AG10803 (cell line): ENCODE measurements at regions not wholly inside any gene's neighbourhood (a gene's known extent, or its start where the extent isn't known, plus 50 kb on each side); places are given as distances from the start of the nearest gene placed in this dataset.

Experiments
- DNase-seq: peaks from one replicate; pipeline ENCODE4 v3.0.0; 2010; ENCODE audit warnings: low read depth
- H3K4me3 ChIP-seq: 2 replicates; pipeline ENCODE4 v1.5.1; 2011; ENCODE audit warnings: mild to moderate bottlenecking, low read length, control low read depth
- CTCF ChIP-seq: conservative IDR thresholded peaks from 2 replicates; pipeline ENCODE4 v1.5.1; 2011; ENCODE audit warnings: mild to moderate bottlenecking, low read length, control low read depth, inconsistent platforms

DNA sequence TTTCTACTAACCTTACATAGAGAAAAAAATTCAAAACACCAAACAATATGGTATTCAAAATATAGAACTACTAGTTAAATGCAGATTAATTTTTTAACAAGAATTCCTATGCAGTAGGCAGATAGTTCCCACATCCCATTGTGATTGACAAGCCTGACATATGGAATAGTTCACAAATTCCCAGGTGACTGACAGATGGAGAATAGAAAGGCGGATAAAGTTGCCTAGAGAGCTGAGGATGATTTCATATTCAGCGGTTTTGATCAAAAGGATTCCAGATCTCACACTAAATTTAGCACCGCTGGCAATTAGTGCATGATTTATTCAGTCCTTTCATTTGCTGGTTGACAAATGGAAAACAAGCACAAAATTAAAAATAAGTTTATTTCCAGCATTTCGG lies 733.7 kb upstream of the POU3F3 start:
- no peak for TF ChIP-seq CTCF
- H3K4me3 ChIP-seq = no peak overlapping the region
- no peak for DNase-seq

DNA sequence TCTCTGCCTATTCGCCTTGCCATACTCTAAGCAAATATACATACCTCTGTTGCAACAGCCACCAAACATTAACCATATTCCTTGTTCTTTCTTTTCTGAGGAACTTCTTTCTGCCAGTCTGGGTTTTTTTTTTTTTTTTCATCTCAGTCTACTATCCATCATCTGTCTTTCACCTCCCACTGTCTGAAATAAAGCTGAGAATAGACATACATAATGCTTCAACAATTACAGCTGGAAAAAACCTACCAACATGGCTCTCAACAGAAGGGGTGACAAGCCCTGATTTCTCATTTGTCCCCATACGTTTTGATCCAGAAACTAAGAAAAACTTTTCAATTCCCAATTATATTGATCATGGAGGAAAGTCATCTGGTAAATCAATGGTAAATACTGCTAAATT lies 728.8 kb upstream of the POU3F3 start:
- no peak for DNase-seq
- no peak for TF ChIP-seq CTCF
- no peak overlapping the region for H3K4me3 ChIP-seq

- DNase-seq = no peak
- TF ChIP-seq CTCF = no peak
- H3K4me3 ChIP-seq = no peak overlapping the region
Measured at GRCh38 chr2:104127049-104127770, 726.7 kb upstream of the POU3F3 start.

GRCh38 chr2:104140361-104140760 lies 713.6 kb upstream of the POU3F3 start:
- no peak for TF ChIP-seq CTCF
- no peak for DNase-seq
- no peak overlapping the region for H3K4me3 ChIP-seq

GRCh38 chr2:104158191-104158590 lies 695.7 kb upstream of the POU3F3 start:
- no peak for DNase-seq
- H3K4me3 ChIP-seq = no peak overlapping the region
- TF ChIP-seq CTCF = no peak

DNA sequence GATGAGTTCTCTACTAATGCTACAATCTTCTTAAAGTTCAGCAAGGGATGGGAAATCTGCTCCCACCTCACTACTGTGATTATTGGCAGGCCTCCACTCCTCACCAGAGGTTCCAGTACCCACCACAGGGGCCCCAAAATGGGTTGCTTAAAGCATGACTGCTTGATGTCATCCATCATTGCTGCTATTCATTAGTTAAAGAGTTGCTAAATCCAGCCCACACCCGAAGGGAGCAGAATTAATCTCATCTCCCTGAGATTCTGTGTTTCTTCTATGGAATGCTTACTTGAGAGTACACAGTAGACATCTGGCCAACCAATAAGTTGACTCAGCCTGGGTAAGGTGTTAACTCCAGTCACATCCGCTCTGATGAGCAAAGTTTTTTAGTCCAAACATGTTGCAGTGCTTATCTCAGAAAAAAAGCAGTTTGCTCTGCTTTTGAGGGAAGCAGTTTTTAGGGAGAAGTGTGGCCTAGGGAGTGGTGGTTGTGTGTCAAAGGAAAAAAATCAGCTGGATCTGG lies 690.2 kb upstream of the POU3F3 start:
- no peak for TF ChIP-seq CTCF
- no peak overlapping the region for H3K4me3 ChIP-seq
- DNase-seq = no peak

GRCh38 chr2:104164721-104165252 lies 689.1 kb upstream of the POU3F3 start:
- TF ChIP-seq CTCF = no peak
- no peak for DNase-seq
- no peak overlapping the region for H3K4me3 ChIP-seq
